Natural killer cell treated with Interleukin-12 subunit alpha and Interleukin-12 subunit beta and Interleukin-15 and Interleukin-18, amount 100 ng/mL, for 72 hours (primary cell): ENCODE measurements at regions not wholly inside any gene's neighbourhood (a gene's known extent, or its start where the extent isn't known, plus 50 kb on each side); places are given as distances from the start of the nearest gene placed in this dataset.
A peak's percentile ranks its signal among the peaks of the same experiment; 100 is the strongest.

Experiments
- ATAC-seq, 2 donors: fragments of 150-1000 bp; cut with Tn5 transposase in 1 of 2; sonication (Bioruptor Pico), chemical (Tn5 transposase) in 1 of 2; 2 replicates each; pipeline ENCODE4 v1.10.0; 2021
- DNase-seq: peaks from one replicate; pipeline ENCODE4 v3.0.0; 2022; ENCODE audit warnings: low spot score
- H3K27ac Mint-ChIP-seq, 2 donors: 1 replicate in 1 of 2; 2 replicates in 1 of 2; pipeline ENCODE4 v1.8.0; 2022; ENCODE audit warnings: mixed read lengths in 2 of 2, mild to moderate bottlenecking in 1 of 2, moderate library complexity in 1 of 2
- H3K27me3 Mint-ChIP-seq, 2 donors: 1 replicate in 1 of 2; 2 replicates in 1 of 2; pipeline ENCODE4 v1.8.0; 2022; ENCODE audit warnings: mixed read lengths in 2 of 2
- H3K36me3 Mint-ChIP-seq: one replicate; pipeline ENCODE4 v1.8.0; 2022; ENCODE audit warnings: mixed read lengths
- H3K4me1 Mint-ChIP-seq, 2 donors: 1 replicate in 1 of 2; 2 replicates in 1 of 2; pipeline ENCODE4 v1.8.0; 2022; ENCODE audit warnings: low read depth in 2 of 2, mixed read lengths in 2 of 2, mild to moderate bottlenecking in 1 of 2
- H3K4me3 Mint-ChIP-seq: one replicate; pipeline ENCODE4 v1.8.0; 2022; ENCODE audit warnings: mixed read lengths
- H3K9me3 Mint-ChIP-seq: 2 replicates; pipeline ENCODE4 v1.8.0; 2022; ENCODE audit warnings: mixed read lengths

DNA sequence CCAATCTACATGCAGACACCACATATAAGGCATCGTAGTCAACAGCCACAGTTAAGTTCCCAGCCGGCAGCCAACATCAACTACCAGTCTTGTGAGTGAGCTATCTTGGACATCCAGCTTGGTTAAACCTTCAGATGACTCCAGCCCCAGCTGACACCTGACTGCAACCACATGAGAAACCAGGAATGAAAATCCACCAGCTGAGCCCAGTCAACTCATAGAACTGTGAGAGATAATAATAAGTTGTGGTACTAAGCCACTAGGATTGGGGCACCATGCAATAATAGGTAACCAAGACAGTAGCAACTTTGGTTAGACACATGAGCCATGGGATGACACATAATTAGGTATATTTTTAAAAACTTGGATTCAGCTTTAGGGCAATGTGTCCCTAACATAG is 188.1 kb upstream of the BCOR start:
- ATAC-seq (no peak), DNase-seq (no peak)
- Mint-ChIP-seq H3K27ac (no peak overlapping the region), H3K9me3 (peaks cover 3% of the 10 kb centered on the region), H3K4me1 (peaks cover 12 to 13% of the 10 kb centered on the region in 2 donors), H3K36me3 (peaks cover 5% of the 10 kb centered on the region), H3K27me3 (peaks cover 0 to 15% of the 10 kb centered on the region in 2 donors), H3K4me3 (no peak overlapping the region)

DNA sequence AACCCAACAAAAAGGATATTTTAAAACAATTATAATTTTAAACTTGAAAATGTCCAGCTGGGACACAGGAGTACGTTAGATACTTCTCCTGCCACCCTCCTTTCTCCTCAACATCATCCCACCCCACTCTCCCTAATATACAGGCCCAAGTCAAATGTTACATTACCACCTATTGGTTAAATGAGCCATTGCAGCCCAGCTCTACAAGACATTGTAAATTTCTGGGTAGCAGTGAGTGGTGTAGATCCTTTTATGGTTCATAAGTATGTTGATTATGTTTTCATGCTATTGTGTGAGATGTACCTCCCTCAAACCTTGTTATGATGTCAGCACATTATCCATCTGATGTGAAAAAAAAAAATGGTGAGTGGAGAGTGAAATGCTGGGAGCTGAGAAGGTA is 187.1 kb upstream of the BCOR start:
- DNase-seq (no peak), ATAC-seq (no peak)
- Mint-ChIP-seq H3K27me3 (peaks cover 0 to 15% of the 10 kb centered on the region in 2 donors), H3K4me1 (peaks cover 12 to 13% of the 10 kb centered on the region in 2 donors), H3K9me3 (peaks cover 3% of the 10 kb centered on the region), H3K36me3 (peaks cover 5% of the 10 kb centered on the region), H3K27ac (no peak overlapping the region), H3K4me3 (no peak overlapping the region)

GRCh38 chrX:40283981-40284380 is 186.2 kb upstream of the BCOR start:
- Mint-ChIP-seq H3K9me3 (peaks cover 3% of the 10 kb centered on the region), H3K4me1 (peaks cover 16 to 17% of the 10 kb centered on the region in 2 donors), H3K27ac (no peak overlapping the region), H3K27me3 (peaks cover 0 to 15% of the 10 kb centered on the region in 2 donors), H3K4me3 (no peak overlapping the region), H3K36me3 (peaks cover 5% of the 10 kb centered on the region)
- ATAC-seq (no peak), DNase-seq (no peak)

DNA sequence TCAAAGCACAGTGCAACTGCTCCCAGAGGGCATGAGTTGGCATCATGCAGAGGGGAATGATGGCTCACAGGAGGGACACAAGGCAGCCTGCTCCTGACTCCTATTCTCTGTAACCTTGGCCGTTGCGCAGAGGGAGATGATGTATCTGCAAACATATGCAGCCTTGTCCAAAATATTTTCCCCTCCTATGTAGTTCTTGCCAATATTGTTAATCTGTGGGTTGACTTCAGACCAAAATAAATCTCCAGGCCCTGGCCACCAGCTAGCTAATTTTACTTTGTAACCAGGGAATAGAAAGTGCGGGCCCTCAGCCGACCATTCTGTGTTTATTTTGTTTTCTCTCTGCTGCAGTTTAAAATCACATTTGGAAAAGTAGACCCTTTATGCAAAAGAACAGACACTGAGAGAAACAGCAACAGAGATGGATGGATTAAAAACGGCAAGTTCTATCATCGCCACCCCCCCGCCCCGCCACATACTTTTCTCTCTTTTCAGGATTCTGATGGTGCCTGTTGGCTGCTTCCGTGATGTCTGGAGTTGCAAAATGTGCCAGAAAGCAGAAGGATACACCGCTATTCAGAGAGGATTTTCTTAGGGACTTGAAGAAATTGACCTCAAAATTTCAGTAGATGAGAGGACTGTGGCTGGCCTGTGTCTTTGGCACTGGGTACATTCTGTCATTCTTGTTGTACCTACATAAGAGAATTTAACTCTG is 185.3 kb upstream of the BCOR start:
- Mint-ChIP-seq H3K36me3 (peaks cover 5% of the 10 kb centered on the region), H3K27ac (no peak overlapping the region), H3K27me3 (peaks cover 0 to 18% of the 10 kb centered on the region in 2 donors), H3K4me1 (peaks cover 24 to 26% of the 10 kb centered on the region in 2 donors), H3K9me3 (peaks cover 3% of the 10 kb centered on the region), H3K4me3 (no peak overlapping the region)
- no peak for DNase-seq
- ATAC-seq, result no peak

DNA sequence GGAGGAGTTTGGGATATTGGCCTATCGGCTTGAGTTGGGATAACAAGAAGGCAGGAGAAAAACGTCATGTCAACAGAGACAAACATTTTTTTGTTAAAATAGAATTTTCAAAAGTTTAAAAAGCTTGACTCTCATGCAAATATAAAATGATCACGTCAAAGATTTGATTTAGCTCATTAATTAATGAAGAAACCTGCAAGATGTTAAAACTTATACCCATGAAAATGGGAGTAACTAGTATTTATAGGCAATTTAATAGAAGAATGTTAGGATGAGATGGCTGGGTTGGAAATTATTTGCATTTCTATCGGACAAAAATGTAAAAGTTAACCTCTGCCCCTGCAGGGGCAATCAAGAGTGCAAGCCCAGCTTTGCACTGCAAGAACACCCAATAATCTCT is 184.6 kb upstream of the BCOR start:
- no peak for ATAC-seq

GRCh38 chrX:40281336-40282005 is 183.7 kb upstream of the BCOR start:
- Mint-ChIP-seq H3K4me3 (peak overlapping the region; percentile 41), H3K36me3 (peaks cover 5% of the 10 kb centered on the region), H3K27me3 (peaks cover 0 to 14% of the 10 kb centered on the region in 2 donors), H3K4me1 (peaks cover 28% of the 10 kb centered on the region in 2 donors), H3K9me3 (peaks cover 3% of the 10 kb centered on the region), H3K27ac (no peak overlapping the region)
- no peak for DNase-seq
- peak; percentile 64 to 82 for ATAC-seq

More for the DNA sequence above, 184.6 kb upstream of the BCOR start:
- Mint-ChIP-seq H3K36me3 (peaks cover 5% of the 10 kb centered on the region), H3K9me3 (peaks cover 3% of the 10 kb centered on the region), H3K4me3 (no peak overlapping the region), H3K27ac (no peak overlapping the region), H3K27me3 (peaks cover 0 to 16% of the 10 kb centered on the region in 2 donors), H3K4me1 (peaks cover 28% of the 10 kb centered on the region in 2 donors)
- DNase-seq, result no peak

GRCh38 chrX:40279762-40280161 is 182.0 kb upstream of the BCOR start:
- no peak overlapping the region for H3K4me3 Mint-ChIP-seq
- H3K9me3 Mint-ChIP-seq, result no peaks in the 10 kb centered on the region
- peaks cover under 1% of the 10 kb centered on the region for H3K36me3 Mint-ChIP-seq
- ATAC-seq, result no peak
- peaks cover 0 to 9% of the 10 kb centered on the region in 2 donors for H3K27me3 Mint-ChIP-seq
- DNase-seq, result no peak
- peaks cover 28% of the 10 kb centered on the region in 2 donors for H3K4me1 Mint-ChIP-seq
- H3K27ac Mint-ChIP-seq, result no peak overlapping the region

DNA sequence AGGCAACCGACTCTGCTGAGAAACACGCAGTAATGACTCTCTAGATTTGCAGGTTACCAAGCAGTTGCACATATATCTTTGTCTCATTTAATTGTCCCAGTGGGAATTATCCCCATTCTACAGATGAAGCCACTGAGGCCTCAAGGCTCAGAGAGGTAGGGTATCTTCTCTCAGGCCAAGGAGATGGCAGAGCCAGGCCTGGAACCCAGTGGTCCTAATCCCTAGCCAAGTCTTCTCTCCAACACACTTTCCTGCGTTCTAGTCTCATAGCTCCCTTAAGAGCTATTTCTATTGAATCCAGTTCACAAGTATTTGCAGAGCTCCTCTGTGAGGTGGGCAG is 181.3 kb upstream of the BCOR start:
- H3K4me1 Mint-ChIP-seq, result peaks cover 28% of the 10 kb centered on the region in 2 donors
- H3K4me3 Mint-ChIP-seq, result peak overlapping the region; percentile 53
- DNase-seq (no peak), ATAC-seq (no peak)
- peak overlapping the region in 1 of 2 donors; percentile 58 for H3K27ac Mint-ChIP-seq
- no peaks in the 10 kb centered on the region for H3K9me3 Mint-ChIP-seq
- no peaks in the 10 kb centered on the region for H3K36me3 Mint-ChIP-seq
- H3K27me3 Mint-ChIP-seq, result peaks cover 0 to 9% of the 10 kb centered on the region in 2 donors

GRCh38 chrX:40278340-40279090 is 180.8 kb upstream of the BCOR start:
- peaks cover 28% of the 10 kb centered on the region in 2 donors for H3K4me1 Mint-ChIP-seq
- ATAC-seq, result peak; percentile 71 to 86
- peaks cover 0 to 9% of the 10 kb centered on the region in 2 donors for H3K27me3 Mint-ChIP-seq
- no peak for DNase-seq
- no peaks in the 10 kb centered on the region for H3K9me3 Mint-ChIP-seq
- H3K36me3 Mint-ChIP-seq, result no peaks in the 10 kb centered on the region
- peak overlapping the region in 1 of 2 donors; percentile 58 for H3K27ac Mint-ChIP-seq
- peak overlapping the region; percentile 53 for H3K4me3 Mint-ChIP-seq

DNA sequence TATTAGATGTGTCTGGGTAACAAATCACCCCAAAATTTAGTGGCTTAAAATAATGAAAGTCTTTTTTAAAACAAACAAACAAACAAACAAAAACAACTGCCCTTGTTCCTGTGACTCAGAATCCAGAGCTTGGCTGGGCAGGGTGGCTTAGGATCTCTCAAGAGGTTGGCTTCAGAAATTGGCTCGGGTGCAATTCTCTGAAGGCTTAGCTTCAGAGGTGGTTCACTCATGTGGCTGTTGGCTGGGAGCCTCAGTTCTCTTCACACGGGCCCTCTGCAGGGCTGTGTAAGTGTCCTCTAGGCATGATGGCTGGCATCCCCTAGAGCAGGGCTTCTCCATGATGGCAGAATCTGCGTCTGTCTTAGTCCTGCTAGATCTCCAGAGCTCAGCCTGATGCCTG is 179.9 kb upstream of the BCOR start:
- DNase-seq (no peak), ATAC-seq (no peak)
- peaks cover 0 to 9% of the 10 kb centered on the region in 2 donors for H3K27me3 Mint-ChIP-seq
- no peaks in the 10 kb centered on the region for H3K9me3 Mint-ChIP-seq
- no peaks in the 10 kb centered on the region for H3K36me3 Mint-ChIP-seq
- H3K27ac Mint-ChIP-seq, result peak overlapping the region in 1 of 2 donors; percentile 58
- peaks cover 28% of the 10 kb centered on the region in 2 donors for H3K4me1 Mint-ChIP-seq
- H3K4me3 Mint-ChIP-seq, result no peak overlapping the region

GRCh38 chrX:40273356-40274050 is 175.7 kb upstream of the BCOR start:
- H3K27me3 Mint-ChIP-seq, result peaks cover 0 to 11% of the 10 kb centered on the region in 2 donors
- ATAC-seq, result no peak
- H3K4me3 Mint-ChIP-seq, result no peak overlapping the region
- DNase-seq, result no peak
- H3K27ac Mint-ChIP-seq, result no peak overlapping the region
- no peaks in the 10 kb centered on the region for H3K9me3 Mint-ChIP-seq
- H3K4me1 Mint-ChIP-seq, result peaks cover 6 to 9% of the 10 kb centered on the region in 2 donors
- no peaks in the 10 kb centered on the region for H3K36me3 Mint-ChIP-seq

- DNase-seq (no peak), ATAC-seq (no peak)
- no peak overlapping the region for H3K27ac Mint-ChIP-seq
- H3K4me1 Mint-ChIP-seq, result peaks cover 0 to 1% of the 10 kb centered on the region in 2 donors
- H3K36me3 Mint-ChIP-seq, result no peaks in the 10 kb centered on the region
- H3K9me3 Mint-ChIP-seq, result no peaks in the 10 kb centered on the region
- no peak overlapping the region for H3K4me3 Mint-ChIP-seq
- H3K27me3 Mint-ChIP-seq, result peaks cover 0 to 6% of the 10 kb centered on the region in 2 donors
Observed at GRCh38 chrX:40272776-40273175, 175.0 kb upstream of the BCOR start.

DNA sequence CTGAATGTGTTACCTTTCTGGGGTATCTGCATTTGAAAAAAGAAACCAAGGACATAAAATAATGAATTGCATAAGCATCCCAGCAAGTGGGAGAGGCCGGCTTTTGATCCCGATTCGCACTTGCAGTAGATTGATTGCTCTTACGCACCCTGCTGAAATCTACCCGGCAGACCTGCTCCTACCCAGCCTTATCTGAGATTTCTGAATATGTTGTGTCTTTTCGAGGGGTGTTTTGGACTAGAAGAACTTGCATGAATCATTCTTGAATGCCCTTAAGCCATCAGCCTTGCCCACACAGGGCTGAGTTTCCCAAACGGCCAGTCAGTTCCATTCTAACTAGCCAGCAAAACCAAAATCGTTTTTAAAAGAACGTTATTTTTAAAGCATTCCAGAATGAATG is 174.4 kb upstream of the BCOR start:
- no peak overlapping the region for H3K27ac Mint-ChIP-seq
- H3K4me1 Mint-ChIP-seq, result peaks cover 0 to 3% of the 10 kb centered on the region in 2 donors

More for the DNA sequence above, 174.4 kb upstream of the BCOR start:
- H3K9me3 Mint-ChIP-seq, result no peaks in the 10 kb centered on the region
- DNase-seq, result no peak
- no peak for ATAC-seq
- H3K4me3 Mint-ChIP-seq, result no peak overlapping the region
- no peaks in the 10 kb centered on the region for H3K36me3 Mint-ChIP-seq
- H3K27me3 Mint-ChIP-seq, result peaks cover 0 to 10% of the 10 kb centered on the region in 2 donors
